ENCODE measurements at regions not wholly inside any gene's neighbourhood (a gene's known extent, or its start where the extent isn't known, plus 50 kb on each side); places are given as distances from the start of the nearest gene placed in this dataset.

DNA sequence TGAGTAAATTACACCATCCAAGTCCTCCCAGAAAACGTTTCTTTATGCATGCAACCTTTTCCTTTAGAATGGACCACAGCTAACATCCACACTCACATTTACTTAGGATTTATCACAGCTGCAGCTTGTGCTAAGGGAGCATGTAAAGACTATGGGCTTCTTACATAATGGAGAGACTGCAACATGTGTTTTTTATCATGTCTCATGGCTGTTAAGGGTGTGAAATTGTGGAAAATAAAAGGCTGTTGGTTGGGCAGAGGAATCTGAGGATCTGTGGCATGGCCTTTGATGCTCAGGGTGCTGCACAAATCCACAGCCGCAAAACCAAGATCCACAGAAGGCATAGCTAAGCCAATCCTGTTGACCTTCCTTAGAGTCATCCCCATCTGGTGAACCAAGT, 112.0 kb upstream of the MTNR1B start:
- TF ChIP-seq, protein P1, sequence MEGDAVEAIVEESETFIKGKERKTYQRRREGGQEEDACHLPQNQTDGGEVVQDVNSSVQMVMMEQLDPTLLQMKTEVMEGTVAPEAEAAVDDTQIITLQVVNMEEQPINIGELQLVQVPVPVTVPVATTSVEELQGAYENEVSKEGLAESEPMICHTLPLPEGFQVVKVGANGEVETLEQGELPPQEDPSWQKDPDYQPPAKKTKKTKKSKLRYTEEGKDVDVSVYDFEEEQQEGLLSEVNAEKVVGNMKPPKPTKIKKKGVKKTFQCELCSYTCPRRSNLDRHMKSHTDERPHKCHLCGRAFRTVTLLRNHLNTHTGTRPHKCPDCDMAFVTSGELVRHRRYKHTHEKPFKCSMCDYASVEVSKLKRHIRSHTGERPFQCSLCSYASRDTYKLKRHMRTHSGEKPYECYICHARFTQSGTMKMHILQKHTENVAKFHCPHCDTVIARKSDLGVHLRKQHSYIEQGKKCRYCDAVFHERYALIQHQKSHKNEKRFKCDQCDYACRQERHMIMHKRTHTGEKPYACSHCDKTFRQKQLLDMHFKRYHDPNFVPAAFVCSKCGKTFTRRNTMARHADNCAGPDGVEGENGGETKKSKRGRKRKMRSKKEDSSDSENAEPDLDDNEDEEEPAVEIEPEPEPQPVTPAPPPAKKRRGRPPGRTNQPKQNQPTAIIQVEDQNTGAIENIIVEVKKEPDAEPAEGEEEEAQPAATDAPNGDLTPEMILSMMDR (IDR thresholded peaks at IDR 0.05), result no peak
- TF ChIP-seq POLR2A (IDR thresholded peaks at IDR 0.05), result no peak
- TF ChIP-seq POLR2AphosphoS5 (IDR thresholded peaks at IDR 0.05), result no peak
- no peak for TF ChIP-seq EP300 (IDR thresholded peaks at IDR 0.05)

Data from upper lobe of left lung (tissue), 4 donors.